Prostate gland (tissue), 2 donors: ENCODE measurements at regions not wholly inside any gene's neighbourhood (a gene's known extent, or its start where the extent isn't known, plus 50 kb on each side); places are given as distances from the start of the nearest gene placed in this dataset.

Source experiments
- POLR2A ChIP-seq: fragments of 450-650 bp; IDR thresholded peaks from one replicate; pipeline ENCODE4 v1.6.1; 2016; ENCODE audit warnings: antibody characterized with exemption, mild to moderate bottlenecking
- POLR2AphosphoS5 ChIP-seq: sonication (generic); formaldehyde crosslinking; IDR thresholded peaks from one replicate; pipeline ENCODE4 v1.6.1; 2017; ENCODE audit warnings: antibody characterized with exemption
- TF ChIP-seq, protein P1 (sequence below), 4 experiments: fragments of 200-600 bp in 2 of 4; fragments of 450-650 bp in 2 of 4; sonication (generic) in 2 of 4; IDR thresholded peaks; 1 replicate in 3 of 4; 2 replicates in 1 of 4; pipeline ENCODE4 v1.5.1; 2016 to 2019; ENCODE audit warnings: antibody characterized with exemption in 4 of 4, mild to moderate bottlenecking in 2 of 4, moderate library complexity in 2 of 4

DNA sequence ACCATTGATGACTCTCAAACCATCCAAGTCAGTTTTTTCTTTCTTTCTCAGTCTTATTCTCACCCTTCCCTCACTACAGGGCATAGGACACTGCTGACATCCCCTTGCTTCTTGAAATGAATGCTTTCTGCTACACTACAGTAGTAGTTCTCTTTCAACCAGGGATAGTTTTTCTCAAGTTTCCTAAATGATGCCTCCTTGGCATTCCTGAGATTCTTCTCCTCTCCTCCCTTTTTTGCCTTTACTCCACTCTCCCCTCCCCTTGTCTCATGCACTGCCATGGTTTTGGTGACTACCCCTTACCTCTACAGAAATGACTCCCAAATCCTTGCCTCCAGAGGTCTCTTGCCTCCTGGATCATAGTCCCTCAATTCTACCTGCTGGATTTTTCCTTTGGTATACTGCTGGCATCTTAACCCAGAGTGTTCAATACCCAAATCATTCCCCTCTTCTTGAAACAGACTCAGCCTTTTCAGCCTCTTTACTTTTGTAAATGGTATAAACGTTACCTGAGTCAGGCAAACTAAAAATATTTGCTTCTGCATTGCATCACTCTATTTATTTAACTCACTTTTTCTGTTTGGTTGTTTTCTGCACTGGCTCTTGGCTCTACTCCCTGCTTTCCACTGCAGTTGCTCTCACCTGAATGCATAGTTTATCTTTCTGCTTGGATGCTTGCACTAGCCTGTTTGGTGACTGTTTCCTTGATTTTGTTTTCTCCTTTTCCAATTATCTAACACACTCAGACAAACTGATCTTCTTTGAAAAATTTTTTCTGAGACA lies 211.6 kb upstream of the IGF1 start:
- TF ChIP-seq, protein P1, sequence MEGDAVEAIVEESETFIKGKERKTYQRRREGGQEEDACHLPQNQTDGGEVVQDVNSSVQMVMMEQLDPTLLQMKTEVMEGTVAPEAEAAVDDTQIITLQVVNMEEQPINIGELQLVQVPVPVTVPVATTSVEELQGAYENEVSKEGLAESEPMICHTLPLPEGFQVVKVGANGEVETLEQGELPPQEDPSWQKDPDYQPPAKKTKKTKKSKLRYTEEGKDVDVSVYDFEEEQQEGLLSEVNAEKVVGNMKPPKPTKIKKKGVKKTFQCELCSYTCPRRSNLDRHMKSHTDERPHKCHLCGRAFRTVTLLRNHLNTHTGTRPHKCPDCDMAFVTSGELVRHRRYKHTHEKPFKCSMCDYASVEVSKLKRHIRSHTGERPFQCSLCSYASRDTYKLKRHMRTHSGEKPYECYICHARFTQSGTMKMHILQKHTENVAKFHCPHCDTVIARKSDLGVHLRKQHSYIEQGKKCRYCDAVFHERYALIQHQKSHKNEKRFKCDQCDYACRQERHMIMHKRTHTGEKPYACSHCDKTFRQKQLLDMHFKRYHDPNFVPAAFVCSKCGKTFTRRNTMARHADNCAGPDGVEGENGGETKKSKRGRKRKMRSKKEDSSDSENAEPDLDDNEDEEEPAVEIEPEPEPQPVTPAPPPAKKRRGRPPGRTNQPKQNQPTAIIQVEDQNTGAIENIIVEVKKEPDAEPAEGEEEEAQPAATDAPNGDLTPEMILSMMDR (IDR thresholded peaks at IDR 0.05) = no peak
- TF ChIP-seq POLR2A = no peak
- TF ChIP-seq POLR2AphosphoS5 = peak; percentile 39
